ENCODE measurements at regions not wholly inside any gene's neighbourhood (a gene's known extent, or its start where the extent isn't known, plus 50 kb on each side); places are given as distances from the start of the nearest gene placed in this dataset.

- TF ChIP-seq CTCF (IDR thresholded peaks at IDR 0.05; ENCODE audit: low read depth, low read length, poor library complexity, severe bottlenecking) (no peak), EZH2phosphoT487 (IDR thresholded peaks at IDR 0.05; ENCODE audit: borderline replicate concordance, low read length) (no peak)
Observed at GRCh38 chr12:87849074-87849473, 180.1 kb downstream of the C12orf50 start.

Measured in DOHH2 (cell line).